GM23338 (cell line): ENCODE measurements at regions not wholly inside any gene's neighbourhood (a gene's known extent, or its start where the extent isn't known, plus 50 kb on each side); places are given as distances from the start of the nearest gene placed in this dataset.

ENCODE experiments used
- ATAC-seq: fragments of 200-7000 bp; cut with Tn5 transposase; 3 replicates; pipeline ENCODE4 v1.9.1; 2020
- DNase-seq: peaks from one replicate; pipeline ENCODE4 v3.0.0-alpha.2; 2015; ENCODE audit warnings: low spot score
- H2AFZ ChIP-seq: fragments of 200-600 bp; sonication (generic); 2 replicates; pipeline ENCODE4 v1.8.0; 2016; ENCODE audit warnings: antibody characterized with exemption, mild to moderate bottlenecking, moderate library complexity
- H3F3A ChIP-seq: fragments of 200-600 bp; sonication (generic); replicated peaks from 2 replicates; pipeline ENCODE4 v1.8.0; 2017; ENCODE audit warnings: antibody characterized with exemption, mixed run types, low read depth
- H3K27ac ChIP-seq: fragments of 200-600 bp; sonication (generic); 2 replicates; pipeline ENCODE4 v1.6.1; 2016; ENCODE audit warnings: low read depth
- H3K27me3 ChIP-seq: fragments of 200-600 bp; sonication (generic); 2 replicates; pipeline ENCODE4 v1.8.0; 2016; ENCODE audit warnings: mild to moderate bottlenecking, mixed run types, moderate library complexity; ENCODE audit not compliant: insufficient read depth
- H3K36me3 ChIP-seq: fragments of 200-600 bp; sonication (generic); 2 replicates; pipeline ENCODE4 v1.8.0; 2016; ENCODE audit warnings: mild to moderate bottlenecking; ENCODE audit not compliant: insufficient read depth
- H3K4me1 ChIP-seq: fragments of 200-600 bp; sonication (generic); 2 replicates; pipeline ENCODE4 v1.8.0; 2016; ENCODE audit warnings: mild to moderate bottlenecking, moderate library complexity; ENCODE audit not compliant: insufficient read depth
- H3K4me2 ChIP-seq: fragments of 200-600 bp; sonication (generic); 2 replicates; pipeline ENCODE4 v1.7.1; 2017; ENCODE audit warnings: mixed run types
- H3K4me3 ChIP-seq: fragments of 200-600 bp; sonication (generic); 2 replicates; pipeline ENCODE4 v1.6.1; 2016; ENCODE audit warnings: mixed run types
- H3K79me2 ChIP-seq: fragments of 200-600 bp; sonication (generic); replicated peaks from 2 replicates; pipeline ENCODE4 v1.8.0; 2017; ENCODE audit warnings: mild to moderate bottlenecking; ENCODE audit not compliant: insufficient read depth
- H3K9me2 ChIP-seq: fragments of 200-600 bp; sonication (generic); 2 replicates; pipeline ENCODE4 v1.8.0; 2017; ENCODE audit not compliant: insufficient read depth
- H4K20me1 ChIP-seq: fragments of 200-600 bp; sonication (generic); replicated peaks from 2 replicates; pipeline ENCODE4 v1.8.0; 2017; ENCODE audit warnings: mild to moderate bottlenecking; ENCODE audit not compliant: insufficient read depth
- H3K27ac Mint-ChIP-seq: 2 replicates; pipeline ENCODE4 v1.8.0; 2020; ENCODE audit warnings: inconsistent platforms, mild to moderate bottlenecking, moderate library complexity, mixed read lengths
- H3K27me3 Mint-ChIP-seq: 3 replicates; pipeline ENCODE4 v1.8.0; 2022; ENCODE audit warnings: low read depth, mild to moderate bottlenecking, moderate library complexity, mixed read lengths, inconsistent platforms; ENCODE audit not compliant: insufficient read depth, poor library complexity
- H3K36me3 Mint-ChIP-seq: 3 replicates; pipeline ENCODE4 v1.8.0; 2021; ENCODE audit warnings: low read depth, mild to moderate bottlenecking, inconsistent platforms, moderate library complexity, mixed read lengths
- H3K4me1 Mint-ChIP-seq: 3 replicates; pipeline ENCODE4 v1.8.0; 2020; ENCODE audit warnings: mild to moderate bottlenecking, inconsistent platforms, mixed read lengths
- H3K4me3 Mint-ChIP-seq: 3 replicates; pipeline ENCODE4 v1.8.0; 2021; ENCODE audit warnings: moderate library complexity, mild to moderate bottlenecking, inconsistent platforms, mixed read lengths
- H3K9me3 Mint-ChIP-seq: 3 replicates; pipeline ENCODE4 v1.8.0; 2020; ENCODE audit warnings: moderate library complexity, mild to moderate bottlenecking, inconsistent platforms, mixed read lengths
- CREB1 ChIP-seq: fragments of 250-450 bp; sonication (Bioruptor Pico); IDR thresholded peaks from 2 replicates; pipeline ENCODE4 v1.5.0; 2020; ENCODE audit warnings: low read depth, mild to moderate bottlenecking, moderate library complexity
- CTCF ChIP-seq, 2 experiments: fragments of 200-600 bp in 1 of 2; sonication (generic) in 1 of 2; conservative IDR thresholded peaks; 2 replicates each; pipeline versions ENCODE4 v1.5.1 to v1.6.1; 2016 to 2017; ENCODE audit warnings: antibody characterized with exemption in 2 of 2, low read depth in 2 of 2, mild to moderate bottlenecking in 2 of 2, moderate library complexity in 1 of 2
- ETS1 ChIP-seq: IDR thresholded peaks from 2 replicates; pipeline ENCODE4 v1.6.1; 2016; ENCODE audit warnings: antibody characterized with exemption
- NANOG ChIP-seq: IDR thresholded peaks from 2 replicates; pipeline ENCODE4 v1.6.1; 2016; ENCODE audit warnings: antibody characterized with exemption, borderline replicate concordance
- POLR2AphosphoS5 ChIP-seq: IDR thresholded peaks from 2 replicates; pipeline ENCODE4 v1.6.1; 2016; ENCODE audit warnings: antibody characterized with exemption, low read depth
- REST ChIP-seq: IDR thresholded peaks from one replicate; pipeline ENCODE4 v1.6.1; 2018; ENCODE audit warnings: antibody characterized with exemption; ENCODE audit not compliant: unreplicated experiment
- STAT1 ChIP-seq: IDR thresholded peaks from one replicate; pipeline ENCODE4 v1.6.1; 2016; ENCODE audit warnings: antibody characterized with exemption; ENCODE audit not compliant: unreplicated experiment
- ZNF114 ChIP-seq: fragments of 250-450 bp; sonication (Bioruptor Pico); IDR thresholded peaks from 2 replicates; pipeline ENCODE4 v1.5.0; 2020; ENCODE audit warnings: mild to moderate bottlenecking, moderate library complexity
- ZNF462 ChIP-seq: fragments of 250-450 bp; sonication (Bioruptor Pico); IDR thresholded peaks from 2 replicates; pipeline ENCODE4 v1.5.0; 2020; ENCODE audit warnings: mild to moderate bottlenecking, moderate library complexity

GRCh38 chr6:86010915-86011786 is 368.5 kb upstream of the SYNCRIP start (continued):
- TF ChIP-seq REST (no peak), ETS1 (no peak), POLR2AphosphoS5 (no peak), STAT1 (no peak), ZNF114 (no peak), CTCF (conservative IDR thresholded peaks at IDR 0.05; ENCODE audit: low read depth in 2 of 2) (no peak), NANOG (no peak)

- Histone ChIP-seq H3F3A (no peaks in the 10 kb centered on the region), H3K4me1 (no peaks in the 10 kb centered on the region), H3K36me3 (no peaks in the 10 kb centered on the region), H4K20me1 (no peaks in the 10 kb centered on the region), H3K27ac (no peak overlapping the region), H3K4me2 (no peak overlapping the region), H3K79me2 (no peaks in the 10 kb centered on the region), H3K4me3 (no peak overlapping the region), H3K9me2 (no peaks in the 10 kb centered on the region), H3K27me3 (no peaks in the 10 kb centered on the region), H2AFZ (no peak overlapping the region)
- Mint-ChIP-seq H3K36me3 (no peaks in the 10 kb centered on the region), H3K4me3 (no peak overlapping the region), H3K27me3 (no peaks in the 10 kb centered on the region), H3K4me1 (no peaks in the 10 kb centered on the region), H3K27ac (no peak overlapping the region), H3K9me3 (peaks cover 3% of the 10 kb centered on the region; the same call in 1 of the 3 replicates)
- no peak for DNase-seq
- ATAC-seq, result no peak
- TF ChIP-seq CREB1 (CRISPR knock-in tag) (no peak), ZNF462 (CRISPR knock-in tag) (no peak), CTCF (conservative IDR thresholded peaks at IDR 0.05; ENCODE audit: low read depth in 2 of 2) (no peak), POLR2AphosphoS5 (no peak)
These were observed 354.5 kb upstream of the SYNCRIP start for GRCh38 chr6:85997206-85997605.
